ENCODE measurements at regions not wholly inside any gene's neighbourhood (a gene's known extent, or its start where the extent isn't known, plus 50 kb on each side); places are given as distances from the start of the nearest gene placed in this dataset.

DNA sequence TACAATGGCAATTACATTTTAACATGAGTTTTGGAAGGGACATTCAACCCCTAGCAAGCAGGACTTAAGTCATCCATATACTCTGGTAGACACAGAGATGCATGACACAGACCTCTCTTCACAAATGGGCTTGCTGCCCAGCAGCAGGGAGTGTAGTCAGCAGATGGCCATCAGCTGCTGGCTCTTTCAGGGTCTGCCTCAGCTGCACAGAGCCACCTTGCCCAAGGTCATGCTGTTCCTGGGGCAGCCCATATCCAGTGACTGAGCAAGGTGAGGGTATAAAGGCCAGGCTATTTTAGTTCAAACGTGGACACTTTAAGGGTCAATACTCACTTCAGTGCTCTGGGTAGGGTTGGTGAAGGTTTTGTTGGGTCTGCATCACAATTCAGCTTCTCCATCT lies 58.3 kb upstream of the JDP2 start (continued):
- TF ChIP-seq ELF1 (IDR thresholded peaks at IDR 0.05; ENCODE audit: borderline replicate concordance, low read depth) (no peak), SRF (IDR thresholded peaks at IDR 0.05; ENCODE audit: low read depth) (no peak), EZH2phosphoT487 (IDR thresholded peaks at IDR 0.05; ENCODE audit: borderline replicate concordance) (no peak), JUND (IDR thresholded peaks at IDR 0.05) (no peak), SP1 (IDR thresholded peaks at IDR 0.05; ENCODE audit: low read depth) (no peak), SIN3A (IDR thresholded peaks at IDR 0.05; ENCODE audit: low read depth) (no peak), EGR1 (IDR thresholded peaks at IDR 0.05; ENCODE audit: low read depth) (no peak)

DNA sequence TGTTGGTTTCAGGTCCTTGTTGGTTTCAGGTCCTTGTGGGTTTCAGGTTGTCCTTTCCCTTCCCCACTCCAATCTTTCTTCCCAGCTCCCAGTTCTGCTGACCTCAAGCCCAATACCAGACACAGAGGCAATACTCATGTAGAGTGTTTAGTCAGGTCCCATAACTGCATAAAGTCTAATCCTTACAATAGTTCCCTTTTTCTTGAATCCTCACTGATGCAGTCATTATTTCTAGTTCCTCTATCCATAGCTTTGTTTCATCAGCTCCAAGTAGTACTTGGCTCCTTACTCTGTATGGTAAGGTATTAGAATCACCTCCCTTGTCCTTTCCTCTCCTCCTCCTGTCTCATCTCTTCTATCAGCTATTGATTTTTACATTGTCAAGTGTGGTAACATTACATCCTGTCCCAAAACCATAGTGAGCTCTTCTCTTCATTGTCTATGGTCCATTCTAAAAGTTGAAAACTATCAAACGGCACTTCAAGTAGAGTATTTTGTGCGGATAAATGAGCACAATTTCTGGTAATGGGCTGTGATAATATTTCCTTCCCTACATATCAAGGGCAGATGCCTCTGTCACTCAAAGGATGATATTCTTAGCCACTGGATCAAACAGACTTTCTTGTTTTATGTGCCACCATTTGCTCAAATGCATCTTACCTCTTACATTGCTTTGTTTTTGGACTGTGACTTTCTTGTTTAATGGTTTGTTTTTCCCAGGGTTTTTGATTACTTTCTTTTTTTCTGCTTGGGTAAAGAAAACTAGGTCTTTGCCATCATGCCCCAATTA lies 57.2 kb upstream of the JDP2 start:
- Histone ChIP-seq H4K20me1 (ENCODE audit: insufficient read depth) (no peaks in the 10 kb centered on the region), H3K79me2 (ENCODE audit: insufficient read depth, low read length) (no peaks in the 10 kb centered on the region), H3K27me3 (ENCODE audit: insufficient read depth, low read length) (peaks cover 14% of the 10 kb centered on the region), H3K4me1 (ENCODE audit: control insufficient read depth in 1 of 2, insufficient read depth in 2 of 2, low read length in 2 of 2) (no peaks in the 10 kb centered on the region), H3K4me3 (replicated peaks in 1 of 2; ENCODE audit: low read depth in 1 of 2, low read length in 2 of 2) (no peak overlapping the region), H3K9ac (ENCODE audit: low read length) (no peak overlapping the region), H2AFZ (ENCODE audit: low read depth, low read length, poor library complexity, severe bottlenecking) (no peak overlapping the region), H3K36me3 (ENCODE audit: control insufficient read depth in 1 of 2, insufficient read depth in 2 of 2, low read length in 2 of 2) (no peaks in the 10 kb centered on the region), H3K9me2 (ENCODE audit: insufficient read depth) (no peaks in the 10 kb centered on the region), H3K4me2 (ENCODE audit: low read length) (no peak overlapping the region), H3K27ac (ENCODE audit: low read depth, low read length) (no peak overlapping the region), H3K9me3 (ENCODE audit: control insufficient read depth in 1 of 2, insufficient read depth in 1 of 2, low read depth in 1 of 2, low read length in 2 of 2) (no peaks in the 10 kb centered on the region)
- no TSS peak for BruUV-seq (replicated peaks)
- CTCF ChIA-PET, result no interaction called here
- POLR2A ChIA-PET, result no interaction called here
- RAD21 ChIA-PET (ENCODE audit: low non-redundant PET in 1 of 2, low total read pairs in 2 of 2, uncharacterized antibody in 2 of 2, unreplicated experiment in 2 of 2), result no interaction called here
- ATAC-seq, result no peak
- DNase-seq (ENCODE audit: low read depth, low spot score), result no peak
- TF ChIP-seq EZH2phosphoT487 (IDR thresholded peaks at IDR 0.05; ENCODE audit: borderline replicate concordance) (no peak), EGR1 (IDR thresholded peaks at IDR 0.05; ENCODE audit: low read depth) (no peak), ZFX (IDR thresholded peaks at IDR 0.05) (no peak), TCF7L2 (IDR thresholded peaks at IDR 0.05; ENCODE audit: borderline replicate concordance, extremely low read depth, insufficient read depth, insufficient read length) (no peak), JUND (IDR thresholded peaks at IDR 0.05) (no peak)
- intact Hi-C loops (cut with micrococcal nuclease), result no loop called here

DNA sequence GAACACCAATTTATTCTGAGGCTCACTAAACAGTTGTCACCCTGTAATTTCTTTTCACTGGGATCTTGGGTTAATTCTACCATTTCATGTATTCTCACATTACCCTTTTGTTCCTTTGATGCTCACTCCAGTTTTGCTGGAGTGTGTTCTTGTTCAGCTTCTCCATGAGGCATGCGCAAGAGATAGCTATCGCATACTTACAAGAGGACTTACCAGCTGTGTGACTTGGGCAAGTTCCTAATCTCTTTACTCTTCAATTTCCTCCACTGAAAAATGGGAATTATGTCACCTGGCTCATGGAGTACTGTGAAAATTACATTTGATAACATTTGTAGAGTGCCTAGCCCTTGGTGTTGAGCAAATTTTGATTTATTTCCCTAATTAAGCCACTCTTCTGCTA lies 56.5 kb upstream of the JDP2 start:
- intact Hi-C loops (cut with micrococcal nuclease), result no loop called here
- ATAC-seq (no peak), DNase-seq (ENCODE audit: low read depth, low spot score) (no peak)
- H3K9me2 ChIP-seq (ENCODE audit: insufficient read depth), result no peaks in the 10 kb centered on the region
- ChIA-PET CTCF (no interaction called here), POLR2A (no interaction called here), RAD21 (ENCODE audit: low non-redundant PET in 1 of 2, low total read pairs in 2 of 2, uncharacterized antibody in 2 of 2, unreplicated experiment in 2 of 2) (no interaction called here)
- no peaks in the 10 kb centered on the region for H3K79me2 ChIP-seq (ENCODE audit: insufficient read depth, low read length)
- H3K9ac ChIP-seq (ENCODE audit: low read length), result no peak overlapping the region
- no peak overlapping the region for H3K27ac ChIP-seq (ENCODE audit: low read depth, low read length)
- no peak overlapping the region for H3K4me3 ChIP-seq (replicated peaks in 1 of 2; ENCODE audit: low read depth in 1 of 2, low read length in 2 of 2)
- H3K27me3 ChIP-seq (ENCODE audit: insufficient read depth, low read length), result peaks cover 14% of the 10 kb centered on the region
- H4K20me1 ChIP-seq (ENCODE audit: insufficient read depth), result no peaks in the 10 kb centered on the region
- no peaks in the 10 kb centered on the region for H3K9me3 ChIP-seq (ENCODE audit: control insufficient read depth in 1 of 2, insufficient read depth in 1 of 2, low read depth in 1 of 2, low read length in 2 of 2)
- H3K4me1 ChIP-seq (ENCODE audit: control insufficient read depth in 1 of 2, insufficient read depth in 2 of 2, low read length in 2 of 2), result no peaks in the 10 kb centered on the region
- TF ChIP-seq ELF1 (IDR thresholded peaks at IDR 0.05; ENCODE audit: borderline replicate concordance, low read depth) (no peak), YY1 (IDR thresholded peaks at IDR 0.05; ENCODE audit: extremely low read depth, insufficient replicate concordance, low read depth, low read length) (no peak), POLR2A (IDR thresholded peaks at IDR 0.05; ENCODE audit: borderline replicate concordance, extremely low read depth, insufficient read depth, insufficient read length) (no peak), SRF (IDR thresholded peaks at IDR 0.05; ENCODE audit: low read depth) (no peak), RAD21 (IDR thresholded peaks at IDR 0.05; ENCODE audit: low read depth) (no peak)
- TF ChIP-seq, protein P1, sequence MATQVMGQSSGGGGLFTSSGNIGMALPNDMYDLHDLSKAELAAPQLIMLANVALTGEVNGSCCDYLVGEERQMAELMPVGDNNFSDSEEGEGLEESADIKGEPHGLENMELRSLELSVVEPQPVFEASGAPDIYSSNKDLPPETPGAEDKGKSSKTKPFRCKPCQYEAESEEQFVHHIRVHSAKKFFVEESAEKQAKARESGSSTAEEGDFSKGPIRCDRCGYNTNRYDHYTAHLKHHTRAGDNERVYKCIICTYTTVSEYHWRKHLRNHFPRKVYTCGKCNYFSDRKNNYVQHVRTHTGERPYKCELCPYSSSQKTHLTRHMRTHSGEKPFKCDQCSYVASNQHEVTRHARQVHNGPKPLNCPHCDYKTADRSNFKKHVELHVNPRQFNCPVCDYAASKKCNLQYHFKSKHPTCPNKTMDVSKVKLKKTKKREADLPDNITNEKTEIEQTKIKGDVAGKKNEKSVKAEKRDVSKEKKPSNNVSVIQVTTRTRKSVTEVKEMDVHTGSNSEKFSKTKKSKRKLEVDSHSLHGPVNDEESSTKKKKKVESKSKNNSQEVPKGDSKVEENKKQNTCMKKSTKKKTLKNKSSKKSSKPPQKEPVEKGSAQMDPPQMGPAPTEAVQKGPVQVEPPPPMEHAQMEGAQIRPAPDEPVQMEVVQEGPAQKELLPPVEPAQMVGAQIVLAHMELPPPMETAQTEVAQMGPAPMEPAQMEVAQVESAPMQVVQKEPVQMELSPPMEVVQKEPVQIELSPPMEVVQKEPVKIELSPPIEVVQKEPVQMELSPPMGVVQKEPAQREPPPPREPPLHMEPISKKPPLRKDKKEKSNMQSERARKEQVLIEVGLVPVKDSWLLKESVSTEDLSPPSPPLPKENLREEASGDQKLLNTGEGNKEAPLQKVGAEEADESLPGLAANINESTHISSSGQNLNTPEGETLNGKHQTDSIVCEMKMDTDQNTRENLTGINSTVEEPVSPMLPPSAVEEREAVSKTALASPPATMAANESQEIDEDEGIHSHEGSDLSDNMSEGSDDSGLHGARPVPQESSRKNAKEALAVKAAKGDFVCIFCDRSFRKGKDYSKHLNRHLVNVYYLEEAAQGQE (IDR thresholded peaks at IDR 0.05; ENCODE audit: low read depth), result no peak
- TF ChIP-seq, protein P2, sequence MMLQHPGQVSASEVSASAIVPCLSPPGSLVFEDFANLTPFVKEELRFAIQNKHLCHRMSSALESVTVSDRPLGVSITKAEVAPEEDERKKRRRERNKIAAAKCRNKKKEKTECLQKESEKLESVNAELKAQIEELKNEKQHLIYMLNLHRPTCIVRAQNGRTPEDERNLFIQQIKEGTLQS (IDR thresholded peaks at IDR 0.05), result no peak
- H3K36me3 ChIP-seq (ENCODE audit: control insufficient read depth in 1 of 2, insufficient read depth in 2 of 2, low read length in 2 of 2), result no peaks in the 10 kb centered on the region
- BruUV-seq (replicated peaks), result no TSS peak
- no peak overlapping the region for H2AFZ ChIP-seq (ENCODE audit: low read depth, low read length, poor library complexity, severe bottlenecking)
- H3K4me2 ChIP-seq (ENCODE audit: low read length), result no peak overlapping the region

Data from HCT116 (cell line).